SW480 (cell line): ENCODE measurements at regions not wholly inside any gene's neighbourhood (a gene's known extent, or its start where the extent isn't known, plus 50 kb on each side); places are given as distances from the start of the nearest gene placed in this dataset.

Experiments used
- DNase-seq: peaks from one replicate; pipeline ENCODE4 v3.0.0-alpha.2; 2016; ENCODE audit warnings: low spot score

- no peak for DNase-seq
Observed at GRCh38 chr15:98277602-98278001, 317.1 kb downstream of the ARRDC4 start.

- DNase-seq, result no peak
Observed at GRCh38 chr15:98280284-98280975, 319.9 kb downstream of the ARRDC4 start.

- DNase-seq, result no peak
Observed at GRCh38 chr15:98281130-98281529, 320.6 kb downstream of the ARRDC4 start.

DNA sequence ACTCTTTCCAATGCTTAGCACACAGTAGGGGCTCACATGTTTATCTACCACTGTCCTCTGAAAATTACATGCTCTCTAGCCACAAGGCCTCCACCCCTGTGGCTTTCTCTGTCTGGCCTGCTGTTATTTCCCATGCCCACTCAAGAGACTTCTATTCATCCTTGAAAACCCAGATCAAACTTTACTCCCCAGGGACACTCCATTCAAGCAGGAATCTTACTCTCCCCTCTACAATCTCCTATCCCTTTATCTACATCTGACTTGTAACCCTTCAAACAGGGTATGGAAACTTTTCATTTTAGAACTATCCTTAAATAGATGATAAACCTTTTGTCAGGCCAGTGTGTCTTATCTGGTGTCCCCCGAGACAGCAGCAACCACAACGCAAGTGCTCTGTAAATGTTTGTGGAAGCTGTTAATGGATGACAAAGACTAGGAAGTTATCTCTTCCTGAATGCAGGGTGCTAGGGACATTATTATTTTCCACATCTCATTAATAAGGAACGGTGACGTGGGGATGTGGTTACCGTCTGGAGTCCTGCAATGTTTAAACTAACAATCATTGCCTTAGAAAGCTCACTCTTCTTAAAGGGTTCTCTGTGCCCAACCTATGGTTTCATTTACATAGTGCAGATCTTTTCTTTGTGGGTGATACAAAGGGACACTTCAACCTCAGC is 322.3 kb downstream of the ARRDC4 start:
- no peak for DNase-seq

- no peak for DNase-seq
Observed at GRCh38 chr15:98286200-98286599, 325.7 kb downstream of the ARRDC4 start.

DNA sequence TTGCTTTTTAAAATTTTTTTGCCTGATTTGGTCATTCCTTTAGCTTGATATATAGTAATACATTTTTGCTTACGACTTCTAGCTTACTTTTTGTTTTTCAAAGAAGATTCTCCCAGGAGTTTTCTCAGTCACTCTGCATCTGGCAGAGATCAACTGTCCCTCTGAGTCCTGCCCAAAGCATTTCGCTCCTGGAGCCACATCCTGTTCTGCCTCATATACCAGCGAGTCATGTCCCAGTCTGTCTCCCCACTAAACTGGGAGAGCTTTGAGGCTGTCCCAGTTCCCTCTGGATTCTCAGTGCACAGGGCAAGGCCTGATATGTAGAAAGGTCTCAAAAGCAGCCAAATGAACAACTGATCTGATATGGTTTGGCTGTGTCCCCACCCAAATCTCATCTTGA is 326.3 kb downstream of the ARRDC4 start:
- no peak for DNase-seq

DNA sequence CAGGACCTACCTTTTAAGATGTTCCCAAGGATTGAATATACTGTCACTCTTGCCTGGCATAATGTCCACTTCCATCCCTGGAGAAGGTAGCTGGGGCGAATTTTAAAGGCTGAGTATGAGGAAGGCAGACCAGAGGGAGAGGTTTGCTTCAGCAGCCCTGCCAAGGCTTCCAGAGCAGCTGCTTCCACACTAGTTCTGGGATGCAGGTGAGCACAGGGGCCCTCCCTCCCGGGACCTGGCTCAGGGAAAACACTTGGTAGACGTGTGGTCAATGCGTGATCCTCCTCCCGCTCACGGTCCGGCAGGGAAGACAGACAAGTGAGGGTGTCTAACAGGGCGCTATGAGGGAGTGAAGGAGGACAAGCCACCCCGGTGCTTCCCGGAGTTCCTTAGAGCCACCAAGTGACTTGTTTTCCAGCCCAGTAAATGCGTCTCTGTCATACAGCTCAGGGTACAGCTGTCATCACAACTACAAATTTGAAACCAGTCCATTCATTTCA is 327.6 kb downstream of the ARRDC4 start:
- no peak for DNase-seq

DNA sequence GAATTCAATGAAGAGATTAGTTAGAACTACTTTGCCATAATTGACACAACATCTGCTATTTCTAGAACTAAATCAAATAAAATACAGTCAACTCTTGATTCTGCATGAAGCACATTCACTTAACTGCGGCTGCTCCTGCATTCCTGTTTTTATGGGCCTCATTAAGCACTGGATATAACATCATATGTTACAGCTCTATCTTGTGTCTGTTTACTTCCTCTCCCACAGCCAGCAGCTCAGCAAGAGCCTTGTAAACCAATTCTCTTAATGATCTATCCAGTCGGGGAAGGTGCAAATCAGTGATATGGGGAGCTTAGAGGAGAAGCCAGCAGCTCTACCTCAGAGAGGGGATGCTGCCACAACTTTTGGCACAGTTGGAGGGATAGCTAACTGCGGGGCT is 329.2 kb downstream of the ARRDC4 start:
- peak; percentile 25 for DNase-seq

GRCh38 chr15:98292442-98293240 is 332.1 kb downstream of the ARRDC4 start:
- DNase-seq, result peak; percentile 39

GRCh38 chr15:98294126-98294525 is 333.6 kb downstream of the ARRDC4 start:
- DNase-seq, result no peak

DNA sequence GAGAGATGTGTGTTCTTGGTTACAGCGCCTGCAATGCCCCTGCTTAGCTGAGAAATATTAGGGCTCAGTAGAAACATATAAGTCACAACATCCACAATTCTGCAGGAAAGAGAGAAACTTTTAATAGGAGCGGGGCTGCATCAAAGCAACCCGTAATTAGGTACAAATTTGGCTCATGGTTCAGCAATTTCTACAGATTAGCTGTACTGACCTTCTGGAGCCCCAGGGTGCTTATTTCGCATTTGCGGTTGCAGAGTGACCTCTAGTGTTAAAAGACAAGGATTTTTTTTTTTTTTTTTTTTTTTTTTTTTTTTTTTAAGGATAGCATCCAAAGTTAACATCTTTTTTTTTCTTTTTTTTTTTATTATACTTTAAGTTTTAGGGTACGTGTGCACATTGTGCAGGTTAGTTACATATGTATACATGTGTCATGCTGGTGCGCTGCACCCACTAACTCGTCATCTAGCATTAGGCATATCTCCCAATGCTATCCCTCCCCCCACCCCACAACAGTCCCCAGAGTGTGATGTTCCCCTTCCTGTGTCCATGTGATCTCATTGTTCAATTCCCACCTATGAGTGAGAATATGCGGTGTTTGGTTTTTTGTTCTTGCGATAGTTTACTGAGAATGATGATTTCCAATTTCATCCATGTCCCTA is 334.7 kb downstream of the ARRDC4 start:
- DNase-seq, result peak; percentile 64

- no peak for DNase-seq
Observed at GRCh38 chr15:98296653-98297052, 336.1 kb downstream of the ARRDC4 start.

- no peak for DNase-seq
Observed at GRCh38 chr15:98304371-98304770, 343.9 kb downstream of the ARRDC4 start.

DNA sequence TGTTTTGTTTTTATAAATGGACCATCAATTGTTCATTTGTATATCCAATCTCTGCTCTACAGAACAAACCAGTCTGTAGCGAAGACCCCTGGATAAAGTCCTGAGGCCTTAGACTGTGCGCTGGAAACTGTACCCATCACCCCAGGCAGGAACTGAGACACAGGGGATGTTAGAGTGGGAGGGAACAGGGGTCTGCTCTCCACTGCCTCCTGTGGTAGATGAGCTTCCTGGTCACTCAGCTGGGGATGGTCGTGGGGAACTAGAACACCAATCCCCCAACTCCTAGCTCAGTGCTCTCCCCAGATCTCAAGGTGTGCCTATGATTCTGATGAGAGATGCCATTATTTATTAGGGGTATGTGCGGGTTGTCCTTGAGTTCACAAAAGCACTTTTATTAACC is 340.2 kb upstream of the IGF1R start:
- DNase-seq, result no peak

DNA sequence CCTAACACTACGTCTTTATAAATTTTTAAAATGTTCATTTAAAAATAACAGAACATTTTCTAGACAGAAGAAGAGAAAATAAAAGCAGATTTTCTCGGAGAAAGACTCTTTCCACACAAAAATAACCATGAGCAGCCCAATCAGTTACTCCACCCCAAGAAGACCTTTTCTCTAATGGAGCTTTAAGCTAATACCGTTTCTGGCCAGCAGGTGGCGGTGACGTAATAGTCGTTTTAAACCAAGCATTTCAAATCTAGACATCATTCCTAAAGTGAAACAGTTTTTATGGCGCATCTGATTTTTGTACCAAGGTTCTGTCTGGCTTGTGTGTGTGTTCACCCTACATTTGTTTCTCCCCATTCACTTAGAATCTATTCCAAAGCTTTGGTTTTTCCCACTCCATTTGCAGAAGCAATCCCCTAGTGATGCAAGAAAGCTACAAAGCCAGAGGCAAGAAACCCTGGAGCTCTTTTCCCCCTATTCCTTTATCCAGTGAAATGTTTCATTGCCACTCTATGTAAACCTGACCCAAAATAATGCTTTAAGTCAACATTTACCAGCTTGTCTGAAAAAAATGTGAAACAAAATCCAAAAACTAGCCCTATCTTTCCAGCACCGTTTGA is 336.7 kb upstream of the IGF1R start:
- peak; percentile 67 for DNase-seq

- DNase-seq, result no peak
Observed at GRCh38 chr15:98312913-98313312, 335.4 kb upstream of the IGF1R start.

- DNase-seq, result no peak
Observed at GRCh38 chr15:98315971-98316370, 332.4 kb upstream of the IGF1R start.

DNA sequence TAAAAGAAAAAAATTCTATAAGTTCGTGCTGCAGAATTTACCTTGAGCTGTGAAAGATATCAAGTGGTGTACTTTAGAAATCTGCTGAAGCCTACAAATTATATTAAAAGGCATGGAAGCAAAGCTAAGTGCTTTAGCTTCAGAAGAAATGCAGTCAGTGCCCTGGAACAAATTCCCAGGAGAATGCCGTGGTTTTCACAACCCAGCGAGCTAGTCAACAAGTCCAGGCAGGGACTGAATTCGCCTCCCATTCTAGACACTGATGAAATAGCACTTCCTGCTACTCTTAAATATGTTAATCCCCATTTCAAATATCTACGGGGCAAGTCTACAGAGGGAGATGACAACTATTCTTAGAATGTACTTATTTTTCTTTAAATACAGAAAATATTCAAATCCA is 326.4 kb upstream of the IGF1R start:
- DNase-seq, result no peak

GRCh38 chr15:98322581-98322980 is 325.8 kb upstream of the IGF1R start:
- DNase-seq, result no peak

GRCh38 chr15:98324341-98324970 is 323.9 kb upstream of the IGF1R start:
- DNase-seq, result no peak

DNA sequence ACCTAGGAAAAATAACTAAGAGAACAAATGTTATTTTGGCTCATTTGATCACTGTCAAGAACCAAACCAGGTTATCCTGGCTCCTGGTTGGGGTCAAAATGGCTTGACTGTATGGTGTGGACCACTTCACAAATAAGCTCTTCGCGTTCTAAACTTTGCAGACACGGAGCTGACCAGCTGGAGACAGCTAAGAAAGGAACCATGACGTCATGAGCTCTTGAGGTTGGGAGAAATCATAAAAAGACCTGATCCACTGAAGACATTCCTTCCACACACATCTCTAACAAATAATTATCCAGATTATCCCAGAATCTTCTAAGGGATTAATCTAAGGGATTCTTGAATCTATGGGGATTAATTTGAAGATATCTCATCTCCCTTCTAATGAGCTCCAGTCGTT is 321.5 kb upstream of the IGF1R start:
- DNase-seq, result no peak
